LoVo (cell line): ENCODE measurements at regions not wholly inside any gene's neighbourhood (a gene's known extent, or its start where the extent isn't known, plus 50 kb on each side); places are given as distances from the start of the nearest gene placed in this dataset.

Source experiments
- DNase-seq: peaks from one replicate; pipeline ENCODE4 v3.0.0-alpha.2; 2016; ENCODE audit warnings: low spot score

- peak; percentile 92 for DNase-seq
Observed at GRCh38 chr7:130912862-130913638, 179.0 kb upstream of the KLF14 start.

DNA sequence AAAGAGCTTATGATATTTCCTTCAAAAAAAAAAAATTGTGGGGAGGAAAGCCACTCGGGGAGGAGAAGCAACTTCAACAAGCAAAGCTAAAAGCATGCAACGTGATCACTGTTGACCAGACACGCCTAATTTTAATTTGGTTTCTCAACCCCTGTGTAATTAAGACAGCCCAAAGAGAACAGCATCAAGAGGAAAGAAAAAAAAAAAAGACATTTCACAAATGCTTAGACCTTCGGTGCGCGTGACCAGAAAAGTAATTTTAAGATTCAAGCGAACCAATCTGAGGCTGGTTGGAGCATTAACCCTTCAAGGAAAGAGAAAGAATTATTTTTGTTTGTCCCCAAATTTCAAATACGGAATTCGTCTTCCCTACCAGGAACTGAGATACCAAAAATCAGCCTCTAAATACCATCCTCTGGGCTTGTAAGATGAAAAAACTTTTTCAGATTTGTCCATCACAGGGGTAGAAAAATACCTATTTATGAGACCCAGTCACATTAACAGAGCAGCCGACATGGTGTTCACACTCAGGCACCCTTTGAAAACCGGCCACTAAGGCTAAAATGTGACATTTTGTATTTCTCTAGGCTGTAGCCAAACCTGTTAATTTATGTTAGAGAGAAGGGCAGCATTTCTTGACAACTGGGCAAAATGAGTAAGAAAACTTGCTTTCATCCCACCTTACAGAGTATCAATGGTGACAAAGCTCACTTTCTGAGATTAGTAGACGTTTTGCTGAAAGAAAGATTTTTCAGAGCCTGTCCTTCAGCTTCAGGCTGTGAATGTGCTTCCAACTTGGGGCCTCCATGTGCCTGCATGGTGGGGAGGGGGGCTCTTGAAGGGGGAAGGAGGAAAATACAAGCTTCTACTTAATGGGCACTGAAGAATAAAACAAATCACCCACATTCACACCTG is 179.9 kb upstream of the KLF14 start:
- no peak for DNase-seq

DNA sequence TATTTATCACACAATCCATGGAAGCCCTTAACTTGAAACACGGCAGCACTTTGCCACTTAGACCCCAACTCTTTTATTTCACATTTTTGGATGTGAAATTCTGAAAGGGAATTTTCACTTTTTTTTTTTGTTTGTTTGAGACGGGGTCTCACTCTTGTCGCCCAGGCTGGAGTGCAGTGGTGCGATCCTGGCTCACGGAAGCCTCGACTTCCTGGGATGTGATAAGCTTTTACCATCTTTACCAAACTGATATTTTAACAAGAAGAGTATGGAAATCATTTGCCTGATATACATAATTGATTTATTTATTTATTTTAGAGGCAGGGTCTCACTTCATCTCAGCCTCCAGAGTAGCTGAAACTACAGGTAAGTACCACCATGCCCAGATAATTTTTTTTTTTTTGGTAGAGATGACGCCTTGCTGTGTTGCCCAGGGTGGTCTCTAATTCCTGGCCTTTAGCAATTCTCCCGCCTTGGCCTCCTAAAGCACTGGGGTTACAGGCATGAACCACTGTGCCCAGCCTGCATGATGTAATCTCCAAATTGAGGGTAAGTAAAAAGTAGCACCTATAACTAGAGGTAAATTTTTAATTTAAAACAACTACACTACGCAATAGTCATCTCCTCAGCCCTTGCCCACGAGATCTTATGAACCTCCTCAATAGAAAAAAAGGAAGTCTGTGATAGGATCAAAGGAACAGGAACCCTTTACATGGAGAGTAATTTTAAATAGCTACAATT is 180.7 kb upstream of the KLF14 start:
- DNase-seq: no peak

DNA sequence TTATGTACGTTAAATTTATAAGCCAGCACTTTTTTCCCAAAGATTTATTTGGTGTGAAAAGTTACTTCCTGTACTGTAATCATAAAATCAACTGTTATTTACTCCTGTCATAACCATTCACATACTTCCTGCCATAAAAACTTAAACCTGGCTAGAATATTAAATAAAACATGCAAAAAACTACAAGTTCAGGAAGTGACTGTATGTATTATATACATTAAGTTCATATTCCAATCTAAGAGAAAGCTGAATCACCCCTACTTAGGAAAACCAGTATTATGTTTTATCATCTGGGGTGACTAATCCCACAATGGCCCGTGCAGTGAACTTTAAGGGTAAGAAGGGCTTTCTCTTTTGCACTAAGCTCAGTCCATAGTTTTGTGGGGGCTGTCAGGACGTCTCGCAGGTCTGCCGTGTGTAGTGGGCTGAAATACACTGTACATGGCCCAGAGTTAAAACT is 183.7 kb upstream of the KLF14 start:
- peak; percentile 87 for DNase-seq

DNA sequence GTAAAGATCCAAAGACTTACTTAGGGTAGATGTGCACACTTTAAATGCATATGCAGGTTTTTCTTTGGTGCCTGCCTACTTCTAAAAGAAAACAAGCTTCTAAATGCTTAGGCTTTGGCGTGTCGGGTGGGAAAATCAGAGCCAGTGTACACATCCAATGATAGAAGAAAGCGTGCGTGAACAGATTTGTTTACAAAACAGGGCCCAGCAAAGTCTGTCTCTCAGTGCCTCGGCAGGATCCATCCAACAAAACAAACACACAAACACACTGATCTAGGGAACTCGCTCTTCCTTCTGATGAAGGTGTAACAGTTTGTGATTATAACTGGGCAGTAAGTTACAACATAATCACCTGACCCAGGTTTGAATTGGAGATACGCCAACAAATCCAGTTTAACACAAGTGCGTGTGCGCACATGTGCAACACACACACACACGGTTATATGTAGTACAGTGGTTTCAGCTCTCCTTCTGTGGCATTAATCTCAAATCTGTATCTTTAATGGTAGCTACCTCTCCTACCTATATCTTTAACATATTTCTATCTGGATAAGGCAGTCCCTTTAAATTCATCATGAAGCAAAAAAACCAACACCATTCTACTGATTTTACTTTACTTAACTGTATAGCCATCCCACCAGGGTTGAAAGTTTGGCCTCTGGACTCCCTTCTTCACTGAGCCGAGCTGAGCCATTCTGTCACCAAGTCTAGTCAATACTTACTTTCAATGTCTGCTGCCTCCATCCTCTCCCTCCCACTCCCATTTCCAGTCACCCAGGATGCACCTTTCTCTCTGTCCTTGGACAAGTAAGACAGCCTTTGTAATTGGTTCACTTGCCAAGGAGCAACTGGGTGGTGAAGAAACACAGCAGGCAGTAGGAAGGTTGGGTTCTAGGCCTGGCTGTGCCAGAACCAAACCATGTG is 184.4 kb upstream of the KLF14 start:
- no peak for DNase-seq

- DNase-seq: no peak
Observed at GRCh38 chr7:130919316-130920103, 185.5 kb upstream of the KLF14 start.

GRCh38 chr7:130920122-130920521 is 186.1 kb upstream of the KLF14 start:
- no peak for DNase-seq

- DNase-seq: no peak
Observed at GRCh38 chr7:130921391-130922180, 187.6 kb upstream of the KLF14 start.

- peak; percentile 77 for DNase-seq
Observed at GRCh38 chr7:130922206-130923112, 188.5 kb upstream of the KLF14 start.

GRCh38 chr7:130923365-130923764 is 189.4 kb upstream of the KLF14 start:
- DNase-seq: no peak

DNA sequence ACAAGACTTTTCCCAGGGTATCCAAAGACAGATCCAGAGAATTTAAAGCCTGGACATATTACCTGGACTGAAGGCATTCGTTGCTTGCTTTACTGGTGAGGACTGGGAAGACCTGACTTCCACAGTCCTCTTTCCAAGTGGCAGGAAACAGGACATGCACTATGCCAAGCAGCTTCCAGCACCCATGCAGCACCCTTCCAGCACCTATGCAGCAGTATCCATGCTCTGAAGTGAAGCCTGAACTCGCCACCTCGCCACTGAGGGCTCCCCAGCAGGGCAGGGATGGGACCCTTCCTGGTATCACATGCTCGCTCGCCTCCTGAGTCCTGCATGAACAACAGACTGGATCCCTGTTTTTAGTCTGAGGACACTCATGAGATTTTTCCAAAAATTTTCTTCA is 189.9 kb upstream of the KLF14 start:
- no peak for DNase-seq

- no peak for DNase-seq
Observed at GRCh38 chr7:130925136-130925794, 191.3 kb upstream of the KLF14 start.

DNA sequence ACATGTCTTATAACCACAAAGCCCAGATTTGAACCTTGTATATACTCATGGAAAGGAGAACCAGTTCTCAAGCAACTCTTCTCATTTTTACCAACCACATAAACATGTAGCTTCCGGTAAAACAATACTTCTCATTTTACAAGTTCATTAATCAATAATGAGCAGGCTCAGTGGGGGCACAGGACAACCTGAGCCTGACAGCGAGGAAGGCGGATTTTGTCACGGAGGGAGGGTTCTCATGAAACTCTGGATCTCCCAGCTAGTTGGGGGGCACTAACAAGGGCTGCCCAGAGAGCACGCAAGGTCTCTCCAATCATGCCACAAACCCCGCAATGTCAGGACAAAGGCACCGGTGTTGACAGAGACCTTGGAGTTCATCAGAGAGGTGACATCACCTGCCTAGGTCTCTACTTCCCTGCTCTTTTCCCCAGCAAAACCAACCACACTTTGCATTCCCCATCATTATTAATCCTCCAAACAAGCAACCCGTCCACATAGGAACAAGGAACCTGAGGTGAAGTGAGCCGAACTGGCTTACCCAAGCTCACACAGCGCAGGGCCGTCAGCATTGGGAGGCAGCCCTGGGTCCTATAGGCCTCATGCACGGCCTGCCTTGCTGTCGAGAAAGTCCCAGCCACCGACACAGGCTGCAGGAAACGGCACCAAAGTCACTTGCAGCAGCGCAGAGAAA is 192.1 kb upstream of the KLF14 start:
- no peak for DNase-seq

GRCh38 chr7:130927062-130927461 is 193.1 kb upstream of the KLF14 start:
- no peak for DNase-seq

GRCh38 chr7:130927564-130927963 is 193.6 kb upstream of the KLF14 start:
- no peak for DNase-seq

DNA sequence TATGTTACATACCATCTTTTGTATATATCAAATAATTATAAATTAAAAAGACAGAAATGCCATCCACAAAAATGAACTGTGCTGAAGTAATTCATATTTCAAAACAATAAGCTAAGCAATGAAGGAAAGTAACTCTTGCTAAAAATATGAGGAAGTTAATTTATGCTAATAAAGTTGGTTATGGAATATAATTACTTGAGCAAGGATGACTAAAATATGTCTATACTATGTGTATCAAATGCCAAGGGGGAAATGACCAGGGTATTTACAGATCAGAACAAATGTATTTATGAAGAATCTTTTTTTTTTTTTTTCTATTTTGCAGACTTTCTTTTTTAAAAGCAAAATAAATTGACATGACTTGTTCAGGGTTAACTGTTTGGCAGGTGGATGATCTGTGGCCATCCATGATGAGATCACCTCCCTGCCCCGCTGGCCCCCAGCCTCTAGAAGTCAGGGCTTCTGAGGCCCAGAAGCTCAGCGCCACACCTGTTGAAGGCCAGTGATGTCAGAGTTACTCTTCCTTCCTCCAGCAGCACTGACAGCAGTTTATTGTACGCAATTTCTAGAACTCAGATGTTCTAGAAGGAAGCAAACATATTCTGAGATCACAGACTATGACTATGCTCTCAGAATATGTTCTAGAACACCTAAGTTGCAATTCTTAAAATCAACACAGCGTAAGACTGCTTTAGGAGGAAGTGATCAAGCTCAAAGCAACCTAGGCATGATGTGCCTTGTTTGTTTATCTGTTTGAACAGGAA is 196.1 kb upstream of the KLF14 start:
- no peak for DNase-seq

DNA sequence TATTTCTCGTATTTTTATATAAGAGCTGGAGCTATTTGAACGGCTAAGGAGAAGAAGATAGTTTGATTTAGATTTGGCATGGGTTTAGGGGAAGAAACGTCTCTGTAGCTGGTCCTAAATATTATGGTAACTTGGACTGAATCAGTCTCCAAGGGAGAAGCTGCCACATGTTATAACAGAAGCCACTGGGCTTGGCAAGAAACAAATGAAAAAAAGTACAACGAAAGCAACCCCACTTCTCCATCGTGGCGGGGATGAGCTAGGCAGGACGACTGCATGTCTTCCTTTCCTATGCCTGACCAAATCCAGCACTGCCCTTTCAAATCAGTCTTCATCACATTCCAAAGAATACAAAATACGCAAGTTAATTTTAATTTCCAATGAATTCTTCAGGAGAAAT is 196.7 kb upstream of the KLF14 start:
- DNase-seq: no peak
